HG03064 (cell line): ENCODE measurements at regions not wholly inside any gene's neighbourhood (a gene's known extent, or its start where the extent isn't known, plus 50 kb on each side); places are given as distances from the start of the nearest gene placed in this dataset.

ENCODE experiments used
- ATAC-seq: cut with Tn5 transposase; IDR thresholded peaks from one replicate; pipeline ENCODE4 v1.9.1; 2021; ENCODE audit warnings: low read depth; ENCODE audit not compliant: unreplicated experiment

- ATAC-seq, result no peak
Measured at GRCh38 chr6:165833355-165833754, 170.3 kb upstream of the PDE10A start.

DNA sequence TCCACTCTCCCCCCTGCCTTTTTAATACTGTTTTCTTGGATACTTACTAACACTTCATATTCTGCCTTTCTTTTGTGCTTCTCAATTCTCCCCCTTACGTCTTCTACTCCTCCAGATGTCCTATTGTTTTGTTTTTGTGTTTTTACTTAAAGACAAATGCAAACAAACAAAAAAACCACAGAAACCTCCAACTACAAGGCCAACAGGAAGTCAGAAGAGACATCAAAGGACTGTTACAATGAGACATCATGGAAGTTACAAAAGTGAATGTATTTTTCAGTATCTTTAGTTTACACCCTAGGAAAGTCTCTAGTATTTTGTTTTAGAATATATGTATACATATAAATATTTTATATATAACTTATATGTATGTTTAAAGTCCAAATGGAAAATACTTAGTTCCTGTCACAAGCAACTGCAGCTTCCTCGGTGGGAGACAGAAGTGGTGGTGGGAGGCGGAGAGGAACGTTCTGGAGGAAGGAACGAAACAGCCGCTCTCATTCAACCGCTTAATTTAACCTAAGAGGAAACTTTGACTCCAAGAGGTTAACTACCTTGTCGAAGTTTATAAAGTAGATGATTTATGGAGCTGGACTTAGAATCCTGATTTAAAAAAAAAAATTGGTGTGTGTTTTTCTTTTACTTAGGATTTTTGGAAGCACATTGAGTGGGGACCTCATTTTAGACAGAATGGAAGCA lies 168.9 kb upstream of the PDE10A start:
- ATAC-seq, result no peak

DNA sequence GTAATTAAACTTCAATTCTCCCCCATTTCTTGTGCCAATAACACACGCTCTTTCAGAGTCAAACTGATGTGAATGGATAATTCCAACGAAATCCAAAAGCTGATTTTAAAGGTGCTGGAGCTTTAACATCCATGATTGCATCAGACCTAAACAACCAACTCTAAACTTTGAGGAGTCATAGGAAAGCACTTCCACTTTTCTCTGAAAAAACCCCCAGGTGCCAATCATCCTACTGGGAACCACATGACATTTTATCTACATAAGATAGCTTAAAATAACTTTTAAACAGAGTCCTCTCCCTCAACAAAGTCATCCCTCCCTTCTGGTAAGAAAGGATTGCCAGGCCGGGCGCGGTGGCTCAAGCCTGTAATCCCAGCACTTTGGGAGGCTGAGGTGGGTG lies 167.7 kb upstream of the PDE10A start:
- no peak for ATAC-seq

- ATAC-seq, result no peak
Measured at GRCh38 chr6:165829376-165829775, 166.3 kb upstream of the PDE10A start.

- ATAC-seq, result no peak
Measured at GRCh38 chr6:165827190-165827518, 164.1 kb upstream of the PDE10A start.

DNA sequence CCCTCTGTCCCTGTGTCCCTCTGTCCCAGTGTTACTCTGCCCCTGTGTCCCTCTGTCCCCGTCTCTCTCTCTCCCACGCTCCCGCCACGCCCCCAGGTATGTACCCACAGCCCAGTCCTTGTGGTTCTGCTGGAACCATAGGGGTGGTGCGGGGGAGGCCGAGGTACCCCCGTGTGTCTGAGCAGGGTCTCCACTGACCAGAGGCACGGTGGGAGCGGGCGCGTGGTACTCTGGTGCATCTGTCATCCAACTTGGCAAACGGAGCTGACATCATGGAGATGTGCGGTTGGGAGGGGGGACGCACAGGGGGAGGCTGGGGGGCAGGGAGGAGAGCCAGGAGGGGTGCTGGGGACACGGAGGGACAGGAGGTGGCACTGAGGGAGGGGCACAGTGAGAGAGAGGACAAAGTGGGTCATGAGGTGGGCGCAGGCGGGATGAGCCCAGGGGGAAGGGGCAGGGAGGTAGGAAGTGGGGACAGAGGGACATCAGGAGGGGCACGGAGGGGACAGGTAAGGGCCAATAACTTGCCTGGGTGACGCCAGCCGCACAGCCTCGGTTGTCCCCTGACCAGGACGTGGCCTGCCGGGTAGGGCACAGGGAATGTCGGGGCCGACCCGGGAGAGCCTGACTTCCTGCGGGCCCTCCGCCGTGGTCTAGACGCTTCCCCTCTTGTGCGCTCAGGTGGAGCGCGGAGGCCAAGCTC lies 163.6 kb upstream of the PDE10A start:
- ATAC-seq, result no peak

DNA sequence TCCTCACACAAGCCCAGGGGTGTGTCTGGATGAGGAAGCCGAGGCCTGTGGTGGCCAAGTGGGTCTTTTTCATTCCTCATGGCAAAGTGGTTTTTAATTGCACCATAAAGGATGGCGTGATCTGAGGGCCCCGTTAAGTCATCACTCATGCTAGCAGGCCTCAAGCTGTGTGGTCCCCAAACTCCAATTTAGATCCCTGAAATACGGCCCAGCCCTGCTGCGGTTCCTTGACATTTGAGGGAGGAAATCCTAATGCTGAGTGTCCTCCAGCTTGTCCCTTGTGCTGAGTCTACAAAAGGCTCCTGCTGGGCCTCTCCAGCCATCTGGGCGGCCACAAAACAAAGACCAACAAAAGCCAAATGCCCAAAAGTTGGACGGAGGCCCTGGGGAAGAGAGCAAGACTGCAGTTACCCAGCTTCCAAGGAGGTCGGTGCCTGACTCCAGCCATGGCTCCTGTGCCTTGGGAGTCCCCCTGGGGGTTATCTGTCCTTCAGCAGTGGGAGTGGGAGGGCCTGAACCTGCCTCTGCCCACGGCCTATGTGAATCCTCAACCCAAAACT lies 162.3 kb upstream of the PDE10A start:
- no peak for ATAC-seq

DNA sequence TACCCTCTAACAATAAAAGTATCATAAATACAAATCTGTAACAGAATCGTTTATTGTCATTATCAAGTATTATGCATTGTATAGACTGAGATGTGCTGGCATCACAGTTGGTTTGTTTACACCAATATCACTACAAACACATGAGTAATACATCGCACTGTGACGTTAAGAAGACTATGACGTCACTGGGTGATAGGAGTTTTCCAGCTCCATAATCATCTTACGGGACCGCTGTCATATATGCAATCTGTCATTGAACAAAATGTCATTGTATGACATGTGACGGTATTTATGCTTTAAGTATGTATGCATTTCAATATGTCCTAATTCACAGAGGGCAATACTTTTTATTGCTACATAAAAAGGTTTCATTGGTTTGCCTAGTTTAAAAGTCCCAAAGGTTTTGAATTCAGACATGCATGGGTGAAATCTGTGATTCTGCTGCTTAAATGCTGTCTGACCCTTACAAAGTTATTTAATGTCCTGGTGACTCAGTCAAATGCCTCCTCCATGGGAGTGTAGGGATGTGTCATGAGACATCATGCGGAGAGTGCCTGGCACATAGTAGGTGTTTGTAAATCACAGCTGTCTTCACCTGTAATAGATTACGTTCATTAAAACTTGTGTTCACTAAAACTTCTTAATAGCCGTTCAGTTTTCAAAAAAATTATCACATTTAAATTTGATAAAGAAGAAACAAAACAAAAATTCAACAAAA lies 160.7 kb upstream of the PDE10A start:
- no peak for ATAC-seq

DNA sequence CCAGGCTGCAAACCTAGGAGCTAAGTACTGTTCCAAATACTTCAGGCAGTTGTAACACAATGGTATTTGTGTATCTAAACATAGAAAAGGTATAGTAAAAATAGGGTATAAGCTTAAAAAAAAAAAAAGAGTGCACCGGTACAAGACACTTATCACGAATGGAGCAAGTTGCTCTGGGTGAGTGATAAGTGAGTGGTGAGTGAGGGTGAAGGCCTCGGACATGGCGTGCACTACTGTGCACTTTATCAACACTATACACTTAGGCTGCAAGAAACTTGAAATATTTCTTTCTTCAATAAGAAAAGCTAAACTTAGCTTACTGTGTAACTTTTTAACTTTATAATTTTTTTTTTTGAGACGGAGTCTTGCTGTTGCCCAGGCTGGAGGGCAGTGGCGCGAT lies 159.5 kb upstream of the PDE10A start:
- no peak for ATAC-seq

GRCh38 chr6:165821754-165822153 lies 158.7 kb upstream of the PDE10A start:
- ATAC-seq, result no peak

GRCh38 chr6:165820934-165821333 lies 157.9 kb upstream of the PDE10A start:
- no peak for ATAC-seq

DNA sequence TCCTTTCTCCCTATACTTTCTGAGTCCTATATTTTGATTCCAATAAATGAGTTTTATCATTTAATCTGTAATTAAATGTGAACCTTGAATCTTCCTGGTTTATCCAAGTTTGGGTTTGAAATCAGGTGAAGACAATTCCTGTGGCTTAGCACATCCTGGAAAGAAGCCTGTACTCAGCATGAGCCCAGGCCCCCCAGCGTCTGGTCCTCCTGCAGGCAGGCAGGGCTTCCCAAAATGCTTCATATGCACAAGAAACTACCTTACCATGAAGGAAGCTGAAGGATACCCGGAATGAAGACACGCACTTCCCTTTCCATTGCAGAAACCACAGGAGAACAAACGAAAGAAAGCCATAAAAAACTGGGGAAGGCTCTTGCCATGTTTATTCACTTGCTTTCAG lies 157.4 kb upstream of the PDE10A start:
- ATAC-seq, result no peak

DNA sequence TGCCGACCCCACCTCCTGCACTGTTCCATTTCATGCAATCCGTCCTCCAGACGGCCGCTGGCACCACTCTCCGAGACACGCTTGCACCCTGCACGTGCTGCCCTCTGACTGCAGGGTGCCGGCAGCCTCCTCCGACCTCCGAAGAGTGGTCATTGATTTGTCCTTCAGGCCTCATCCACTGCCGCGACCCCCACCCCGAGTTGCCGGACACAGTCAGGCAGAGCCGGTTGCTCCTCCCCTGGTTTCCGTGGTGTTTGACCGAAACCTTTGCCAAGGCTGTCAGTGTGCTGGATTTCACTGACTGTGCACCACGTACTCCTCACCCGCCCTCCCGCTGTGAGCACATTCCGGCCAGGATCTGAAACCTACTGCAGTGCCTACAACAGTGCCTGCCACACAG lies 156.4 kb upstream of the PDE10A start:
- ATAC-seq, result no peak

GRCh38 chr6:165818200-165818599 lies 155.2 kb upstream of the PDE10A start:
- ATAC-seq, result no peak

GRCh38 chr6:165817771-165818170 lies 154.7 kb upstream of the PDE10A start:
- no peak for ATAC-seq

DNA sequence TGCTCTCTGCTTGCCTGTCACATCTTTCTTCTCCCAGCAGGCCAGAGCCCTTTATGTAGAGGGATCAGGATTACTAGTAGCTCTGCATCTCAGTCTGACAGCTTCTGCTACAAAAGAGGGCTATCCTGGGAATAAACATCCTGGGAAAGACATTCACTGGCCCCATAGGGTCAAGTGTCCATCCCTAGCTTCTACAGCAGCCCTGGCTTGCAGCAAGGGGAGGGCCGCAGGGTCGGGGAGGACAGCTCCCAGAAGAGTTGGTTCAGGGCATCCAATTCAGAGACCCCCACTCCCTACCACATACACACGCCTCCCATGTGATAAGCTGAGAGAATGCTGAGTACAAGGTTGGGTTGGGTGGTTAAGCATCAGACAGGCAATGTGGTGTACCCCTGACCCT lies 154.1 kb upstream of the PDE10A start:
- ATAC-seq, result no peak

DNA sequence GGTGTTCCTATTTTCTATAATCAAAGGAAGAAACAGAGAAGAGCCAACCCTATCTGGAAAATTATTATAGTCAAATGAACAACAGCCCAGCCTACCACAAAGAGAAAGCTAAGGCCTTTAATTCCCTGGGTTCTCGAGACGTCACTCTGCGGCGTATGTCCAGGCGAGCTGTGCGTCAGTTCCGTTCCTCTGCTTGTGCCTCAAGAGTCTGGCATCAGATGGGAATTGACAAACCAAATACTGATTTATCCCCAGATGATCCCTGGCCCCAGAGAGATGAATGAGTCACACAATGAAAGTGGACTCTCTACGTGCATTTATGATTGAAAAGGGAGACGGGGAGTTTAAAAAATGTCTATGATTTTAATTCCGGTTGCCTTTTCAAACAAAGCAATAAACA lies 151.6 kb upstream of the PDE10A start:
- no peak for ATAC-seq

DNA sequence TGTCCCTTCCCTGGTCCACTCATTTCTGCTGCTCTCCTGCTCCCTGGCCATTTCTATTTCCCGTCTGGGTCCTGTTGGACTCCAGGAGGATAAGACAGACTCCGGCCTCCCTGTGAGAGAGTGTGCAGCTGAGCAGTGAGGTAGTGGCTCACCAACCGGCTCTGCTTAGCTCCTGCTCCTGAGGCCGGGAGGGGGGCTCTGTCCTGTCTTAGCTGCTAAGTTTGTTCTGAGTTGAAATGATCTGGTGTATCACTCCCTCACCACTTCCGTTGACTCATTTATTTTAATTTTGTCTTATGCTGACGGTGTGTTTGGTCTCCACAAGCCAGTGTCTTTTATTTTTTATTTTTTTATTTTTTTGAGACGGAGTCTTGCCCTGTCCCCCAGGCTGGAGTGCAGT lies 148.5 kb upstream of the PDE10A start:
- no peak for ATAC-seq

- no peak for ATAC-seq
Measured at GRCh38 chr6:165808021-165808420, 145.0 kb upstream of the PDE10A start.

DNA sequence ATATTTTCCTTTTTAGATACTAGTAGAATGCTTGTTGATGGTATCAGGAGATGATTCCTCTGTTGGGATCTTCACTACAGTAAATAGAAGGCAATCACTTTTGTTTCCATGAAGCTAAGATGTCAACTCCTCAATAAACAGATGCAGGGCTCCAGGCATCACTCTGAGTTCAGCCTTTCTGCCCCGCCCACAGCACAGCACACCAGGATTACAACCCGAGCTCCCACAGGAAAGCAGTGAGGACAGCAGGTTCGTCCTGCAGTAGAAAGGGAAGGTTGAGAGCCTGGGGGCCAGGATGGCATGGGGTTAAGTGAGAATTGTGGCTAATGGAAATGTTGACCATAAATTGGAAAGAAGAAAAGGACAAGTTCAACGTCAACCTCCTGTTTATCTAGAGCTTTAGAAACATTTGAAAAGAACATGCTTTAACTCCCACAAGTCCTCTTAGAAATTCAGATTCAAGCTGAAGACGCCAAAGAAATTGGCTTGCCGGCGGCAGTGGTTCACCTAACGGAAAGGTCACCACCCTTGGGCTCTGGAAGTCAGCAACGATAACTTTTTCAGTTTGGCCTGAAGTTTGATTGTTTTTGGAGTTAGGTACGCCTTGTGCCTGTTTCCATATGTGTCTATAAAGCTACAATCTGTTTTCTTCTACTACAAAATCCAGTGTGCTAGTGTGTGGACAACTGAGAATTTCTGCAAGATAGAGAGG lies 144.4 kb upstream of the PDE10A start:
- no peak for ATAC-seq
